ENCODE measurements at regions not wholly inside any gene's neighbourhood (a gene's known extent, or its start where the extent isn't known, plus 50 kb on each side); places are given as distances from the start of the nearest gene placed in this dataset.

DNA sequence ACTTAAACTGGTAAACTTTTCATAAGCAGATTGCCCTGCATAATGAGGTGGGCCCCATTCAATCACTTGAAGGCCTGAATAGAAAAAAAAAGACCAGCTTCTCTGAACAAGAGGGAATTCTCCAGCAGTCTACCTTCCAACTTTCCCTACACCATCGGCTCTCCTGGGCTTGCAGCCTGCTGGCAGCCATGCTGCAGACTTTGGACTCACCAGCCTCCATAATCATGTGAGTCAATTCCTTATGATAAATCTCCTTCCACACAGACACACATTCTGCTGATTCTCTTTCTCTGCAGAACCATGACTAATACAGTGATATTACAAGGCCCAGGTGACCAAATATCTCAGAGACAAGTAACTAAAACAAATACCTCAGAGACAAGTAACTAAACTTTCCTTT lies 113.8 kb upstream of the WDR17 start:
- no peak for DNase-seq

DNA sequence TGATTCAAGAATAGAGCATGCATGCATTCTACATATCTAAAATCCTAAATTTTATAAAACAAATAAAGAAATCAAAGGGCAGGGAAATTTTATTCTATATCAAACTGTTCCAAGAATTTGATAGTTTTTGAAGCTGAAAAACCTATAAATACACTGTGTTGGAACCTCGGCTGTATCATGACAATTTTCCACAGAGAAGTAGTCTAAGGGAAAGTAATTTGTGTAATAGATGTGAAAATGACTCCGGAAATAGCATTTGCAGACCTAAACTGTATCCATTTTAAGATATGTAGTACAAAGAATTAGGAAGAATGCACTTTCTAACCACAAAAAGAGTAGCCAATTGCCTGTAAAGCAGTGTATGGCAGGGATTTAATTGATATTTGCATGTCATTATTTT lies 112.5 kb upstream of the WDR17 start:
- DNase-seq: no peak

DNA sequence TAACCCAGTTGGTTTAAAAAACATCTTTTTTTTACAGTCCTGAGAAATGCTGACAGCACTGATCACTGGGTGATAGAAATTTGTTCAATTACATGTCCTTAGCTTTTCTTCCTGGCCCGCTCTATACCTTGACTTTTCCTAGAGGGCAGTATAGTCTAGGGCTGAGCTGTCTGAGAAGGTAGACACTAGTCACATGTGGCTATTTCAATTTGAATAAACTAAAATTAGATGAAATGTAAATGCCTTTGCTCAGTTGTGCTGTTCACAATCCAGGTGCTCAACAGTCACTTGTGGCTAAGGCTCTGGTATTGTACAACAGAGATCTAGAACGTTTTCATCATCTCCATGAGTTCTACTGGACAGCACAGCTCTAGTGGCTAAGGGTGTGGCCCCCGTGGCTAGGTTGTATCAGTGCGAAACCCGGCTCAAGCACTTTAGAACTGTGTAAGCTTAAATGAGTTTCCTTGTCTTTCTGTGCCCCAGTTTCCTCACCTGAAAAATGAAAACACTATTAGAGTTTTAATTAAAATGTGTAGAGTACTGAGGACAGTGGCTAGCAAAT lies 111.6 kb upstream of the WDR17 start:
- DNase-seq: no peak

DNA sequence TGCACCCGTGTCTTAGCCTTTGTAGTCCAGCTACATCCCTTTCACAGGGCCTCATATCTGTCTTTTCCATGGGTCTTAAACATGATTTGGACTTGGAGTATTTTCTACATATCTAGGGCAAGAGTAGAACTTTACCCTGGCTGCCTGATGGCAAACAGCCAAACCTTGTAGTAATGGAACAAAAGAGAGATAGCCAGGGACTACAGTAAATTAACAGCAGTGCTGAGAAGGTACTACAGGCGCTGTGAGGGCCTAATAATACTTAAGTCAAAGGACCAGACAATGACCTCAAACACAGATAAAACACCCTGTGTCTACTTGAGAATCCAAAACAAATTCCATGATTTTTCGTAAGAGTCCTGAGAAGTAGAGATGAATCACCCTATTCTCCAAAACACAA lies 111.0 kb upstream of the WDR17 start:
- no peak for DNase-seq

DNA sequence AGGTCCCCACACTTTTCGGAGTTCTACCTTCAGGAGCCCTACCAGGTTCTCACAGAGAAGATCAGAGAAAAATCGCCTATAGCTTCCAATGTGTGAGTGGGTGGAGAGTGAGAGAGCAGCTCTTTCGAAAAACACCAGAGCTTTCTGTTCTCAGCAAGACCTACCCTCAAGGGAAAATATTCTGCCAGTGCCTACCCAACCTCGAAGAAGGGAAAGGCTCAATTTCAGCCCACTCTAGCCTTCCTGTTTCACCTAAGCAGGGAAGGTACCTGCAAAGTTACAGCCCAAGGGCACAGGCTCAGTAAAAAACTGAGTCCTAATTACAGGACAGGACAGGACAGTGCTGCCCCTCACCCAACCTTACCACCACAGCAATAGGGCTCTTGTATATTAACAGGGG lies 104.0 kb upstream of the WDR17 start:
- no peak for DNase-seq

DNA sequence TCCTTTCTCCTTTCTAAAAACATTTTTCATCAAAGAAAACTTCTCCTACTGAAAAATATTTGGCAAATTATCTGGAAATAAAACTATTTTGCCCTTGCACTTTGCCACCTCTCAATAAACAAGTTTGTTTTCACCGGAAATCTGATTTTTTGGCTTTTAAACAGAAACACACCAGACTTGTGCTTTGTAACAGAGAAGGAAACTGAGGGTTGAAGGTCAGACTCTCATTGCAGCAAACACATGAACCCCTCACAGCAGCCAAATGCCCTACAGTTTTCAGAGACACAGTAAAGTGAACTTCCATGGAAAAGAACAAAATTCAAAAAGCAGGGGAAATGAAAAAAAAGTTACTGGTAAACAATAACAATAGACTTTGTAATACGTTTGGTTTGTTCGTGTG lies 95.6 kb upstream of the WDR17 start:
- DNase-seq: no peak

DNA sequence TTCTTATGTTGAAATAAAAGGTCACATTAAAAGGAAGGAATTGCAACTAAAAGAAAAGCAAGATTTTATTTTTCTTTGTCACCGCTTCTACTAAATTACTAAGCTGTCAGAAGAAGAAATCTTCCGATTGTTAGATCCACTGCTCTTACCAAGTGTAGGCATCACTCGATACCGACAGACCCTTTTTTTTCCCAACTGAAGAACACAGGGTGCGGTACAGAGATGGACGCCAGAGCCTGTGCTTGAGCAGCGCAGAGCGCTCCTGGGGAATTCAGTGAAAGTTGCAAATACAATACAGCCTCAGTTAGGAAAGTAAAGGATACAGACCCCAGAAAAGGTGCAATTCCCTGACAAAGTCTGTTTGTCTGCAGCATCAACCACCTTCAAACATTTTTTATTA lies 94.9 kb upstream of the WDR17 start:
- DNase-seq: no peak

DNA sequence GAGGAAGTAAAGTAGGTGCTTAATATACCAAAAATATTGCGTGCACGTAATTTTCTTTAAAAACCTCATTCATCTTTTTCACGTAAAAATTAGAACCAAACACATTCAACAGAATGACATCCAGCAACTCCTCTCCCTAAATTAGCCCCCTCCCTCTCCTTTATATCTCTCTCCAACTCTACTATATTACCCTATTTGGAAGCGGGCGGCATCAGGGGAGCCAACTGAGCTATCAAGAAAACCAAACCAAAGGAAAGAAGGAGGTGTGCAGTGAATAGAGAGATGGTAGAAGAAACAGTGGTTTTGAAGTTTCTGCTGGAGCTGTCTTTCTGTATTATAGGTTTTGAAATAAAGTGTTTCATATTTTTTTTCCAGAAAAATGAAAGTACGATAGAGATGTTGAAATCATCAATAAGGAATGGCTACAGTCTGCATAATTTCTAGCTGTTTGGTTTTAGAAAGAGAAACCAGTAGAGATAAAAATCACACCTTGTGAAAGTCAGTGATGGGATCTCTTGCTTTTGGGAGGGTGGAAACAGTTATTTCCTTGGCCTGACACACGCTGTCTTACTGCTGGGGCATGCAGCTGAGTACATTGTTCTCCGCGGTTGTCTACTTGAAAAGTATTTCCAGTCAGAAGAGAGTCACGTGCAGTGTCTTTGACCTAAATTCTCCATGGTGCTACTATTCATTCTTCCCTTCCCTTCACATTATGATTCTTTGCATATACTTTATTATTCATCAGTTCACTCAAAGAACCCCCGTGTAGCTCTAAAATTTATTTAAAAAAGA lies 94.1 kb upstream of the WDR17 start:
- DNase-seq: no peak

DNA sequence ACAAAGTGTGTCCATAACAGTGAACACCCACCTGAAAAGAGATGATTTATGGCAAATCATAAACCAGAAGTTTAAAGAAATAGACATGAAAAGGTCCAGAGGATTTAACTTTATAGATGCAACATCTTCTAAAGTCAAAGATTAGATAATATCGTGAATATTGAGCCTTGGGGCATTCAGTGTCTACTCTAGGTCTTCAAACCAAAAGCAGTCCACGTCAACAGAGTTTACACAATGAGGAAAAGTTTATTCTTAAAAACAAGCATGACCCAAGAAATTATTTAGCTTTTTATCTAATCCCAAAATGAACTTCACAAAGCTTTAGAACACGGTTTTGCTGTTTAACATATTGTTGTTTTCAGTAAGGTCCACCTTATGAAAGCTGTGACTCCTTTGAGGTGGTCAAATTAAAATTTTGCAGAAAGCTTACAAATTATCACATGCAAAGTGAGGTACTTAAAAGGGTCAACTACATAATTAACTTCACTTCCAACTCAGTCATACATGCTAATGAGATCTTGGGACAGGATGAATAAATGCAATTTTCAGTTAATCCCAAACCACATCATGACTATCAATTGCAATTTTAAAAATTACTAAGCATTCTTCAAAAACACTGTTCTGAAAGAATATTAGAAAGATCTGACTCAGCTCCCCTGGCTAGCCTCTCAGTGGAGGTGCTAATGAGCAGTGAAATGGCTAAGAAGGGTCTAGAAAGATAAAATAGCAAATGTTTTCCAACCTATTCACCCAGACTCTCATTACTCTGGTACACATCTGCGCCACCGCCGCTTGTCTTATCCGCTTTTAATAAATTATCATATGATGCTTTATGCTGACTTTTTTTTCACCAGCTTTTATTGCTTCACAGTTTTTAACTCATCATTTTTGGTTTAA lies 92.4 kb upstream of the WDR17 start:
- DNase-seq: no peak

DNA sequence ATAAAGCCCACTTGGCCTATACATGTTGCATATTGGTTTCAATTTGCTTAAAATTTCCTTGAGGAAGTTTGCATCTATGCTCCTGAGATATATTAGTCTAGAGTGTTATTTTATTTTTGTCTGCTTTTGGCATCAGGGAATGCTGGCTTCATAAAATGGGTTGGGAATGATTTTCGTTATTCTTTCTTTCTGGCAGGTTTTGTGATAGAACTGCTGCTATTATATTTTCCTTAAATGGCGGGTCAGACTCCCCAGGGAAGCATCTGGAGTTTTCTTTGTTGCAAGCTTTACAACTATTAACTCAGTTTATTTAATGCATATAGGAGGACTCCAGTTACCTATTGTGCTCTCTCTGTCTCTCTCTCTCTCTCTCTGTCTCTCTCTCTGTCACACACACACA lies 82.0 kb upstream of the WDR17 start:
- no peak for DNase-seq

DNA sequence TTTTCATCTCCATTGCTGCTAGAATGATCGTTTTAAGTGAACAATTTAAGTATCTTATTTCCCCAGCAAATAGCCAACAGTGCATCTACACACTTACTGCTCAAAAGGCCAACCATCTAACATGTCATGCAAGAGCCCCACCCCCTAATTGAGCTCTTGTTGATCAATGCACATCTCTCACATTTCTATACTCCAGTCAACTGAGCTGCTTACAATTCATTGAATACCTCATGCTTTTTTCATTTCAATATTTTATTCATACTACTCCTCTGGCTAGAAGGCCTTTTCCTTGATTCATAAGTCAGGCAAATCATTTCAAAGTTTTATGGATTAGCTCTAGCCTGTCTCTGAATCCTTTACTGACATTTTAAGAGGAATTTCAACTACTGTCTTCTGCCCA lies 79.0 kb upstream of the WDR17 start:
- DNase-seq: no peak

DNA sequence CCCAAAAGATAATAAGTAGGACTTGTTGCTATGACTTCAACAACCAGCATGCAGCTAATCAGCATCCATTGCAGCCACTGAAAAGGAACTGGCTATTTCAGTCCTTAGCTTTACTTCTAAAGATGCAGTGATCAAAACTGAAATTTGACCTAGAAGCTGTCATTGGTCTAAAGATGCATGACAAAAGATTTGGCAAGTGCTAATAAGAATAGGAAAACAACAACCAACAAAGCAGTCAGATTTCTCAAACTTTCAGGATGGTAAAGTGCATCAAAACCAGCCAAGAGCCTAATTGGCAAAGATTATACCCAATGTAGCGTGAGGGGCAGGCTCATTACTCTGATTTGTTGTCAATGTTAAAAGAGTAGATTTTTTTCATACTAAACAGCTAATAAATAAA lies 77.1 kb upstream of the WDR17 start:
- no peak for DNase-seq

DNA sequence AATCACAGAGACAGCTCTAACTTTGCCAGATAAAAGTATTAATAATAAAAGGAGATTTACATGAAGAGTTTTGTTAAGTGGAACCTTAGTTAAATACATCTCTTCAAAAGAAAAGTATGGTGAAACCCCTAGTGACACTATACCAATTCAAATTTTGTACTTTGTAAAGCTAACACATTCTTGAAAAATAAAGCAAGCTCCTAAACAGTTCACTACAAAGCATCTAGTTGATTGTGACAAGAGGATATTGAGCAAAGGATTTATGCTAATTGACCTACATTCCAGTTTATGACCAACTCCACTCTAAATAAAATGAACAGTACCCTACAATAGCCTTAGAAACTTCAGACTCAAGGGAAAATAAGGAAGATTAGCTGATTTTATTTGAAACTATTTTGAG lies 69.4 kb upstream of the WDR17 start:
- no peak for DNase-seq

DNA sequence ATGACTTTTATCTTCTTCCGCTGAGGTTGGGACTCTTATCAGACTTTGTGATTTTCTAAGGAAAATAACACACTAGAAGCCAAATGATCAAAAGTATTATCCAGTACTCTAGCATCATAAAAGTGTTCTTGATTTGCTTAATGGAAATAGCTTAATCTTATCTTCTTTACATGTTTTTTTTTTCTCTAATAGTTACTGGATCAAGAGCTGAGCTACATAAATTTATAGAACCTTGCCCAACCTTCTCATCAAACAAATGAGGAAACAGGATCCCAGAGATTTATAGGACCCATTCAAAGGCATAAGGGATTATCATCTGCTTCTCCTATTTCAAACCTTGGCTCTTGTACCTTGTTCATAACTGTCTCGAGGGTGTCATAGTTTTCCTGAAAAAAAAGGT lies 68.3 kb upstream of the WDR17 start:
- DNase-seq: no peak

DNA sequence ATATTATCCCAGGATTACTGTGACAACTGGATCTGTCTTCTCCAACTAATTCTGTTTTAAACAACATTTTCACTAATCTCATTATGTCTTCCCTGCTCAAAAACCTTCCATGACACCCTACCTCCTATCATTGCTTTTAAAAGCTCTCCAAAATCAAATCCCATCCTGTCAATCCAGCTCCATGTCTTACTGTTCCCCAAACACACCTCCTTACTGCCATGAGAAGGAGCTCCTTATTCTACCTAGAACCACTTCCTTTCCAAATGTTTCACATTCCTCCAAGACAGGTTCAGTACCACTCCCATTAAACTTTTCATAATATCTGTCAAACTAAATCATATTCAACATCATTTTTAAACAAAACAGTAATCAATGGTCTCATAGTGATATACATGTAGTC lies 66.9 kb upstream of the WDR17 start:
- peak in 1 of 2 experiments; percentile 1 for DNase-seq

DNA sequence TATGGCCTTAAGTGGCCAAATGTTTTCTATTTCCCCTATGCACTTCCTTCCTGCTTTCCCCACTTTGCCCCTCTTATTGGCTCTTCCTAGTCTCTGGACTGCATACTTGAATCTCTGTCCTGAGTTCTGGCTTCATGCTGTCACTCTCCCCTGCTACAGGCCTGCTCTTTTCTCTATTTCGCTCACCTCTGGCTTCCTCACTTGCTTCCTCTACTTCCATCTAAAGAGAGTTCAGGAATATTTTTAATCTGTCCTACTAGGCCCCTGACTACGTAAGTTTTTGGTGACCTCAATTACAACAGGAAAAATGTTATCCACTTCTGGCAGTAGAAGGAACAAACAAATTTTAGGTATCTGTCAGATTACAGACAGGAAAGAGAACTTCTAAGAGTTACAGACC lies 65.7 kb upstream of the WDR17 start:
- DNase-seq: no peak

DNA sequence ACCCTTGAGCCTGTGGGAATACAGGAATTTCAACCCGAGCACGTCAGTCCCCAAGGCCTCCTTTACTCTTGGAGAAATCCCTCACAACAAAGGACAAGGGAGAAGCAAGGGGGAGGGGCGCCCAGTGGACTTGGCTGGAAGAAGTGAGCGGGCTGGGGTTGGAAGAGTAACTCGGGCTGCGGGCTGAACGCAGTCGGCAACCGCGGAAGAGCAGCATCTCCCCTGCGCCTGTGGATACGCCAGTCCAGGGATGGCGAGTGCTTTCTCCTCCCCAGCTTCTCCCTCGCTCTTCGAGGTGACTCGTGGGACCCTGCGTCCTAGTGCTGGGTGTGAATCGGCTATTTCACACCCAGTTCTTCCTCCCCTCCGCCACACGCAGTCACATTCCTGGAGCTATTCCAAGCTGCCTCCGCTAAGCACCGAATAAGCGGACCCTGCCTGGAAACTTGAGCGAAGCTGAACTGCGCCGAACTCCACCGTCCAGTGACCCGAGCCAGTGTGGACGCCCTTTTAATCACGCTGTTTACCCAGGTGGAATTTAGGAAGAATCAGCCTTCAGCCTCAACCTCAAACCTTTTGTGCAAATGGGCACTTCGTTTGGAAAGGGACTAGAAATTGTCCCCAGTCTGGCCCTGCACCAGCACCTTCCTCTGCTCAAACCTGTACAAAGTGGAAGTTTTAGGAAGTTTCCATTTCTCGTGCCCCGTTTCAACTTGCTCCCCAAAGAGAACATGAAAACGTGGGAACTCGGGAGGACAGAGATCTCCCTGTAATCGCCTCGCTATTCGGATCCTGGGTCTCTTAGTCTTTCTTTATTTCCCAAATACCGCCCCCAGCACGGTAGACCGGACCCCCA lies 64.3 kb upstream of the WDR17 start:
- peak; percentile 31 to 43 for DNase-seq

DNA sequence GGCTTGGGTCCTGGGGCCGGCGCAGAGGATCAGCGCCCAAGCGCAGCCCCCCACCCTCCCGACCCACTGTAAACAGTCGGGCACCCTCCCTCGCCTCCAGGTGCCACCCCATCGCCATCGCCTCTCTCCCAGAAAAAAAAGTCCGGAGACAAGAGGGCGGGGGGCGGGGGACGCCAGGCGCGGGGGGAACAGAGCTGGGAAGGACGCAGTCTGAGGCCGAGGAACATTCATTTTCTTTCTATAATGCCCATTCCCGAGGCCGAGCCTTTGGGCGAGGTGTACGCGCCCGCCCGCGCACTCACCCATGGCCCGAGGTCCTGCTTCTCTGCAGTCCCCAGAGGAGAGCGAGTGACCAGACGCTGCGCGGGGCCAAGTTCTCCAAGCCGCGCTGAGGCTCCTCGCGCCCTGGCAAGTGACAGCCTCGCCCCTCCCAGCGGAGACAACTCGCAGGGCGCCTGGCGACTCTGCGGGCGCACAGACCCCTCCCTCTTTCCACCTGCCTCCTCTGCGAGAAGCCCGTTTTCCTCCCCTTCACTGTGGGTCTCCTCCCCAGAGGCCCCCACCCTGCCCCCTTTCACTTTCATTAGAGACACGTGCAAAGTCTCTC lies 63.5 kb upstream of the WDR17 start:
- peak; percentile 32 to 51 for DNase-seq

DNA sequence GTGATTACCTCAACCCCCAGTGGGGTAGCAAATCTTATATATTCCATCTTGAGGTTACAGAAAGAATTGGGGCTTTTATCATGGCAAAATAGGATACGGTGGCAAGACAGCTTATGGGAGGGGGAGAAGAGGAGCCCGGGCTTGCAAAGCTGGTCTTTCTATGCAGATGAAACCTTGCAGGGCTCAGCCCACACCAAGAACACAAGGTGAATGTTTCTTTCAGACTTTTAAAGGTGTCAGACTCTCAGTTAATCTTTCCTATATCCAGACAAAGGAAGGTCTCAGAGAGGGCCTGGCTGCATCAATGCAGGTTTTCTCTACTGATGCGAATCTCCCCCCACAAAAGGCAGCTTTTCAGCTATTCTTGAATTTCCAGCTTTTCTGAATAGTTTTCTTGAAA lies 59.9 kb upstream of the WDR17 start:
- no peak for DNase-seq

DNA sequence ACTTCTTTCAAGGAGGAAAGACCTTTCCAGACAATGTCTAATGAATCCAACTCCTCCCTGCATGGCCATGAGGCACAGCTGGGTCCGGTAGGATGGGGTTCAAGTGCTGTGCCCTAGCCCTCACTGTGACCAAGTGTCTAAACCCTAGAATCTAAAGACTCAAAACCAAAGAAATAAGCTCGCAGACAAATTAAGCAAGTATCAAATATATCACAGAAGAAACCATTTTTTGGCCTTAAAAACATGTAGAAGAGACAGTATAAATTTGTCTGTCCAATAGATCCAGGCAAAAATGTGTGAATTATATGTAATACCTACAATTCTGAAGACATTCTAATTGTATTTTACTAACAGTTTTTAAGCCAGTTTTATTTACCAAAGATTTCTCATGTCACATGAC lies 56.4 kb upstream of the WDR17 start:
- DNase-seq: no peak

DNA sequence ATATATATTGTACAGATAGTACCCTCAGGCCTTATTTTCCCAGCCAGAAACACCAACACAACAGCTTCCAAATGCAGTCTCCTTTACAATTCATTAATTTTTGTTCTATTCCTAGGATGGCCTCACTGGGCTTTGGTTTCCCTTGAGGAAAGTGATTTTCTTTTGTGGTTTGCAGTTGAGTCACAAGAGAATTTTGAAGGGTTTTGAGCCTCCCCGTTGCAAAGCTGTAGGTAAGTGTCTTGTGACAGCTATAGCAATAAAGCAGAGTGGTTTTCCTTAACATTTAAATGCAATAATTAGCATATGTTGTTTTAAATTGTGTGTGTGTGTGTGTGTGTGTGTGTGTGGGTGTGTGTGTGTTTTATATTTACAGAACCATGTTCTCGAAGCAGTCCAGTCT lies 54.1 kb upstream of the WDR17 start:
- no peak for DNase-seq

DNA sequence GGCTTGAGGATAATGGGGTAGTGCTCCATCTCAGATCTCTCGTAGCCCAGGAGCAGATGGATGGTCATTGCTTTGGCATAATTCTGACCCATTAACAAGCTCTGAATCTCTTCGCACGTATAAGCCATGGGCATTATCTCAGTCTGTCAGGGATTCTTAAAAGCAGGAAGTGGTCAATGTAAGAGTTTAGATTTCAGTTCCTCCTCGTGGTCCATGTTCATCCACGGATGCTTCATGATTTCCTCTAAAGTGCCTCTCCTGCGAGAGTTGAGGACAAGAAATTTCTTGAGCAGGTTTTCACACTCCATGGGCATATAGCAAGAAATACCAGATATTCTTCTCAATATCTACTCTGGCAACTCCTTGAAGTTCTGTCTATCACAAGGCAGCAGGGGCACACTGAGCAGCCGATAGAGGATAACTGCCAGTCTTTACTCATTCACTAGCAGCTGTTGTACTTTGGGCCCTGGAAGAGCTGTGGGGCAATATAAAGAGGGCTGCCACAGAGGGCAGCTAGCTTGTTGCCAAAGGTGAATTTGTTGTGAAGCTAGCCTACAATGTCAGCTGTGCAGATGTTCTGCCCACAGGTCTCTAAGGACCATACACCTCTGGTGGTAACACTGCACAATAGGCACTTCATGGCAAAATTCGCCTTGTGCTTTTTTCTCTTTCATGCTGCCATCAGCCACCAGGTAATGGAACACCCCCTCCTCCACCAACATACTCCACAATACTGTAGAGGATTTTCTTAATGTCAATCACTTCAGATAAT lies 52.0 kb upstream of the WDR17 start:
- DNase-seq: no peak
